ENCODE measurements at regions not wholly inside any gene's neighbourhood (a gene's known extent, or its start where the extent isn't known, plus 50 kb on each side); places are given as distances from the start of the nearest gene placed in this dataset.

DNA sequence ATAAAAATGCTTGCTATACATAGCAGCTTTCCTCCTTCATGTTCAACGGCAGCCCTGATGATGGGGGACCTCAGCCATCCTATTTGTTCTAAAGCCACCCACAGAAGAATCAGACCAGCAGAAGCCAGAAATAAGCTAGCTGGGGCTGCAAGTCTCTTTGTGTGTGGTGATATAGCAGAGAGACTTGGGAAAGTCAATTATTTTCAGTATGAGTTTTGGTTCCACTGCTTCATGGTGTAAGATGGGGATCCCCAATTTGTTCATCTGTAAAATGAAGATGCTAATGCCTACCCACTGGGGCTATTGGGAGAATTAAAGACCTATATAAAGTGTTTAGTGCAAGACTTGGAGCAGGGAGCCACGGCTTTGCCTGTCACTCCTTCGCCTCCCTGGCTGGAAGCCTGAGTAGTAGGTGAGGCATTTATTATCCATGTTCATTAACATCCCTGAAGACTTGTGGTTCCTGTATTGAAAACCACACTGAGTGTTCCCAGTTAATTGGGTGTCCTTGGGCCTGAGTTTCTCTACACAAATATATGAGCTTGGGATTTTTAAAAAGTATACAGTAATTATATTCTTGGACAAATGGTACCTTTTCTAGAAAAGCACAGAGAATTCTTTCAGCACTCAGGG, 210.1 kb upstream of the SLC24A2 start:
- DNase-seq (ENCODE audit: low spot score), result no peak

DNA sequence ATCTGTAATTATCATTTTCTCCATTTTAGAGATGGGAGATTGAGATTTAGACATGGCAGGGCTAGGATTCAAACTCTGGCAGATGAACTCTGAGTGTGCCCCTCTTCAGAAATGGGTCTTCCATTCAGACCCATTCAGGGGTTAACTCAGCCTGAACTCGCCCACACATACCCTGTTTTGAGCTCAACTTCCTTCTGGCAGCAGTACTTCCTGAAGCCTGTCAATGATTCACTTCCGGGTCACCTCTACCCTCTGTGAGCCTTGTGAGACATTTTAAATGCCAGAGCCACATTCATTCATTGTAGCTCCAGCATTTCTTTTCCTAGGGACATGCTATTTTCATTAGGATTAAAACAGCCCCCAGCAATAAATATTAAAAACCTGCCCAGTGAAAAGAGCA, 209.3 kb upstream of the SLC24A2 start:
- DNase-seq (ENCODE audit: low spot score), result no peak

DNA sequence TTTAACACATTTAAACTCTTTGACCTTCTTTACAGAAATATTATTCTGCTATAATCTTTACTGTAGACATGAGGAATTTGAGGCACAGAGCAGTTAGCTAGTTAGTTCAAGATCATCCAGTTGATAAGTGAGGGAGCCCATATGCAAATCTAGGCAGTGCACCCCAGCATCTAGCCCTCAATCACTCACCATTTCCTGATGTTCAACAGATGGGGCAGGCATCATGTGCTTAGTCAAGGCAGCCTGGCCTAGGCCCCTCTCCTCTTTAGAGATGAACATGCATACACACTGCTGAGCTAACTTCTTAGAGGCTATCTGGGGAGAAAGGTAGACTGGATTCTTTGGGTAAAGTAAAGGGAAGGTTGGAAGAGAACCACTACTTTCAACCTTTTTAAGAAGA, 206.8 kb upstream of the SLC24A2 start:
- DNase-seq (ENCODE audit: low spot score), result no peak

DNA sequence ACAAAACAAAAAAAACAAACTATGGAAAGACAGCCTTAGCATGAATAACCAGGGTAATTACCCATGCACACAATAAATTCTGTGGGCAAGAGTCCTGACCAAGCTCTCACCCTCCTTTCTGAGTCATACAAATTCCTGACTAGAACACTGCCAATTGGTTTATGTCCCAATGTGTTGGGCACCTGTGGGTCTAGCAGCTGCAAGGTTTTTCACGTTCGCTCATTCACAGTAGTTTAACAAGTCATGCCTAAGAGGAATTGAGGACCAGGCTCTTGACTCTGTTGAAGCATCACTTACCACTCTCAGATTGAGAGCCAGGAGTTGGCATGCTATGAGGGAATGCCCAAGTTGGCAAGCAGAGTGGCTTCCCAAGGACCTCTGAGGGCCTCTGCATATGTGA, 205.5 kb upstream of the SLC24A2 start:
- peak; percentile 5 for DNase-seq (ENCODE audit: low spot score)

DNA sequence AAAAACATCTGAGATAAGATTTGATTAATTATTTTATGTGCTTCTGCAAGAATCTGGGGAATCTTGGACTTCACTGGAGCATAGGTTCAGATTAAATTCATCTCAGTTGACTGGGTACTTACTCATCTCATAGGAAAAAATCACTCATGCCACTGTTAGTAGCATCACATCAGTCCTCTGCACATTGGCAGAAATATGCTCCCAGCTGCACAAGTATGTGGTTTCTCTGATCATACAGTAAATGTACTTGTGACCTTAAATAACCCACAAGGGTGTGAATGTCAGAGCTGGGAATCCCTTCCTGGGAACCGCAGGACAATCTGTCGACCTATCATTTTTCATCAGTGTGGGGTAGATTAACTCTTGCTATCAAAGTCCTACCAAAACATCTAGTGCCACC, 203.7 kb upstream of the SLC24A2 start:
- DNase-seq (ENCODE audit: low spot score), result peak; percentile 2

DNA sequence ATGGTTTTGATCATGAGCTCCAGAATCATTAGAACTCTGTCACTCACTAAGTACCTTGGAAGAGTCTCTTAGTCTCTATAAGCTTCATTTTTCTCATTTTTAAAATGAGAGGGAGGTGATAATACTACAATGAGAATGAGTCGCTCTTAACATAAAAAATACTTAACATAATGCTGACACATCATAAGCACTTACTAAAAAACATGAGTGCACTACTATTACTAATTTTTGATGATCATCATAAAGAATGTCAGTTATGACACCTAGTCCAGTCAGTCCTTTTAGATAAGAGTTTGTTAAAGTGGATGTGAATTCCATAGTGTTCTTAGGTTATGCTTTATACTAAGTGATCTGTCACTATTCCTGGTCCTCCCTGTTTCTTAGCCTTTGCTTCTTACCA, 200.4 kb upstream of the SLC24A2 start:
- DNase-seq (ENCODE audit: low spot score), result no peak

DNA sequence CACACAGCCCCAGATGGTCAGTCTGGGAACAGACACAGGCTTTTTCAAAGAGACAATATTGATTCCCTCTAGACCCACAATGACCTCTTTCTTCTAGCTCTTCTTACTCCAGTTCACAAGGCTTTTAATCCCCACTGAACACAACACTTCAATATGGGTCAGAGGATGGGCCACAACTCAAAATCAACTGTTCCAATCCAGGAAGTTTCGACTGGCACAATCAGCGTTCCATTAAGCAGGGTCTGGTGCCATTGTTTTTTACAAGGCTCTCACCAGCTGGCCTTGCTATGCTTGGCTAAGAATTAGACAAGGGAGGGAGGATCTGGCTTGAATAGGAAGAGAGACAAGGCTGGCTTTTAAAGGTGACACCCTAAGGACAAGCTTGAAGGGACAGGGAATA, 199.4 kb upstream of the SLC24A2 start:
- DNase-seq (ENCODE audit: low spot score), result peak; percentile 81

DNA sequence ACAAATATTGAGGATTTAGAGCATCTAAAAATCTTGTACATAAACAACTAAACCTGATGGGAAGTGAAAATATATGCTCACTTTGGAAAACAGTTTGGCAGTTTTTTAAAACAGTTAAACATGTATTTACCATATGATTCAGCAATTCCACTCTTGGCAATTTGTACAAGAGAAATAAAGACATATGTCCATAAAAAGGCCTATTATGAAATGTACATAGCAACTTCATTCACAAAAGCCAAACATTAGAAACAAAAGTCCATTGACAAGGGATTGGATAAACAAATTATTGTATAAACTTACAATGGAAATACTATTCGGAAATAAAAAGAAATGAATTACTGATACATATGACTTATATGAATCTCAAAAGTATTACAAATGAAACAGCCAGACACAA, 196.2 kb upstream of the SLC24A2 start:
- DNase-seq (ENCODE audit: low spot score), result no peak

DNA sequence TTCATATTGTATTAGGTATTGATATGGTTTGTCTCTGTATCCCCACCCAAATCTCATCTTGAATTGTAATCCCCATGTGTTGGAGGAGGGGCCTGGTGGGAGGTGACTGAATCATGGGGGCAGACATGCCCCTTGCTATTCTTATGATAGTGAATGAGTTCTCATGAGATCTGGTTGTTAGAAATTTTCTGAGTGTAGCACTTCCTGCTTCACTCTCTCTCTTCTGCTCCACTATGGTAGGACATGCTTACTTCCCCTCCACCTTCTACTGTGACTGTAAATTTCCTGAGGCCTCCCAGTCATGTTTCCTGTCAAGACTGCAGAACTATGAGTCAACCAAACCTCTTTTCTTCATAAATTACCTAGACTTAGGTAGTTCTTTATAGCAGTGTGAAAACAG, 187.4 kb upstream of the SLC24A2 start:
- DNase-seq (ENCODE audit: low spot score), result no peak

DNA sequence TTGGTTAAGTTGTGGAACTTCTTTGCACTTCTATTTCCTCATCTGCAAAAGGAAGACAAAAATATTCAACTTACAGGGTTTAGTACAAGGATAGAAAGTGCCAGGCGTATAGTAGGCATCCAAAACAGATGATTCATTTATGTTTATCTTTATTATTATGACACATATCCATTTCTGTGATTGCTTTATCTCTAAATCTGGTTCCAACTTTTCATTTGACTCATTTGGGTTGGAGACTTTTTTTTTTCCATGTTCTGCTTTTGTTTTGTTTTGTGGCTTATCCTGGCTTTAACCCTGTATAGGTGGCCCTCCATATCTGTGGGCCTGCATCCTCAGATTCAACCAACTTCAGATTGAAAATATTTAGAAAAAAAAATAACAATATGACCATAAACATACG, 186.7 kb upstream of the SLC24A2 start:
- DNase-seq (ENCODE audit: low spot score), result no peak

DNA sequence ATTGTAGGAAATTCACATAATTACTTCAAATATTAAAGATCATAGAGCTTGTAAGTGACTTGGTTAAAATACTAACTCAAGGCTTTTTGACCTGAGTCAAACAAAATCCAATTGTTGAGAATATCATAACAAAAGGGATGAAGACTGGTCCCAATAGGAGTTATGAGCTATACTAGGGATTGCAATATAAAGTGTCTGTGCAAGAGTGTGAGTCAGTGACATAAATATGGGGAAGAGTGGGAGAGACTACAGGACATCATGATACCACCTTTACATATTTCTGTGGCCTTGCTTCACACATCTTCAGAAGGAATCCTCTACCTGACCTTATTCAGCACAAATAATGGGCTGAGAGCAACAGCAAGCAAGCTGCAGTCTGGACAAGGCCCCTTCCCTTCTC, 180.9 kb upstream of the SLC24A2 start:
- DNase-seq (ENCODE audit: low spot score), result no peak

DNA sequence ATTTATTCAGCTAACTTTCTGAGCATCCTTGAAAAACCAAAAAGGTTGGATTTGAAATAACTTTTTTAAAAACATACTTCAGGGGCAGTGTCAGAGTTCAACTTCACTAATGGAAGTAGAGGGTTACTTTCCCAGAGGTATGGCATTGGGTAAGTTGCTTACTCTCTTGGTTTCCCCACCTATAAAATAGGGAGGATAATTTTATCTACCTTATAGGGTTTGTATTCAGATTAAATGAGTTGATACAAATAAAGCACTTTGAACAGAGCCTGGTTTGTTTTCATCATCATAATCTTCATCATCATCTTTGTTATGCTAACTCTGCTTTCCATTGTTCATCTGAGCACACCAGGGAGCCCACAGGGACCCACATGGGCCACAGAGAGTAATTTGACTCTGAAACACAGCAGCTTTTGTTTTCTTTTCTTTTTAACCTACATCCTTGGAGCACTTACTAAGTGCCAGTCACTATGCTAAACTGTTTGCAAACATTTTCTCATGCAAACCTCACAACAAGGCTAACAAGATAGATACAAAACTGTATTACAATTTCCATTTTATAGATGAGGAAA, 179.1 kb upstream of the SLC24A2 start:
- DNase-seq (ENCODE audit: low spot score), result no peak

DNA sequence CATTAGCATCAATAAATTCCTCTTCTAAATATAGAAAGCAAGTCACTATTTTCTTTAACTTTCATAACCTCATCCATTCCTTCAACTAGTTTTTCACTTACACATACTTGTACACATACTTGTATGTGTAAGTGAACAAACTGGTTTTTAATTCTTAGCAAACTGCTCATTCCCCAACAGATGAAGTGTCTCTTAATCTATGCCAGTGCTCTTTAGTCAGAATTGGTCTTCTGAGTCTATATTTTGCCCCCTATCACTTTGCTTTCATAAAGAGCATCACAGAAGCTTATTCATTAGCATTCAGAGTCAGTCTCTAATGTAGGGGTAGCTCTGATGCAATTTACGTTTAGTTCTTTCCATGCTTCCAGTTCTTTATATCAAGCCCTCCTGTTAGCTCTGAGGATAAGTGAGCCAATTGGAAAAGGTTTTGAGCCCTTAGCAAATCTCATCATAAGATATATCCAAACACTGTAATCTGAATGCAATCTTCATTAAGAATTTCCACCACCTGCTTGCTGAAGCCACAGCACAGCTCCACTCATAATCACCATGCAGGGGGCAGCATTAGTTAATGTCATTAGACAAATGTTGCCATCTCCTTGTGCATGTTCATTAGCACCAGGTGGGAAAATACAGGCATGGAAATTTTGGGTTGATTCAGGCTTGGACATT, 178.5 kb upstream of the SLC24A2 start:
- peak; percentile 6 for DNase-seq (ENCODE audit: low spot score)

DNA sequence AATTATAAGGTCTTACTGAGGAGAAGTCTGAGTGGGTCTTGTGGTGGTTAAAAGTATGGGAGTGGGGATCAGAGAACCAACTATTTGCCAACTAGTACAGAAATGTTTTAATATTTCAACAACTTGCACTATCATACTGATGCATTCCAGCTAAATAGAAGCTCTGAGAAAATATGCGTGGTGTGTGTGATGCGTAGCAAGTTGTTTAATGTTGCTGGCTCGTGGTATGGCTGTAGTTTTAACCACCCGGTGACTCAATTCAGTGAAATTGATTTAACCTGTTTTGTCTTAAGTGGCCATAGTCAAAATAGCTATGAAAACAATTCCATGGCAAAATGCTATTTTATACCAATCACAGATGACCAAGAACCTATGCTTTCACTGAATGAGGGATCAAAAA, 176.5 kb upstream of the SLC24A2 start:
- no peak for DNase-seq (ENCODE audit: low spot score)

DNA sequence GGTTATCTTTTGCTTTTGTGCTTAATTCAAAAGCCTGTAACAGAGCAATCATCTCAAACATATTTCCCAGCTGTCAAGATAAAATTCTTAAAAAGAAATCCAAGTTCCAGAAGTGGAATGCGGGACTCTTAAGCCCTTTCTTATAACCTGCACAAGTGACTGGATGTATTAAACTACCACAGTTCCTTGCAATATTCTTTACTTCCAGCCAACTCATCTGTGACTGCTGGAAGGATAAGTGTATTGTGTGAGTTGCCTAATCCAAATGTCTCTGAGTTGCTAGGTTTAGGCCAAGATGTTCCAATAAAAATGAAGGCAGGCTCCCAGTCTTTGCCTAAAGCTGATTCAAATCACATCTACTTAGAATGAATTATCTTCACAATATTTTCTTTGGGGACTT, 159.2 kb upstream of the SLC24A2 start:
- DNase-seq (ENCODE audit: low spot score), result no peak

DNA sequence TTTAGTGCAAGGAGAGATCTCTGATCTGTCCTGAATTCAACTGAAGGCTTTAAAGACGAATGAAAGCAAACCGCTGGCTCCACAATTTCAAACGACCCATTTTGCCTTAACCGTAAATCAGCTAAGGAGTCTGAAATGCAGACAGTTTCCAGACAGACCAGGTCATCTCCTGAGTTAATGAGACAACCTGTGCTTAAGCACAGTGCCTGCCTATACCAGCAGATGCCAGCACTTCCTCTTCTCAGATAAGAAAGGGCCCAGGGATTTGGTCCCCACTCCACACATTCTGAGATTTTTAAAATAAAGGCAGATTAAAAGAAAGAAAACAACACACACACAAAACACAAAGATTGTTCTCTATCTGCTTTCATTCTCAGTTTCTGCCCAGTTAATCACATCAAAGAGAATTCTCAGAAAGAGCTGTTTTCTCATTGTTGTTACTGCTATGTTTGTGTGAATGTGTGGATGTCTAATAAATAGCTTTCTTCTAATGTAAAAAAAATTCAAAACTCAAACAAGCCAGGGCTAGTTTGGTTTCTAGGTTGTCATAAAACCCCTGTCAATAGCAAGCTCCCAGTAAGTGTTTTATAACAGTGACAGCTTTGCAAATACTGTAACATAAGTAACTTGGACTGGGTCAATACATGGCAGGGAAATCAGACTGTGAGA, 157.7 kb upstream of the SLC24A2 start:
- peak; percentile 25 for DNase-seq (ENCODE audit: low spot score)

DNA sequence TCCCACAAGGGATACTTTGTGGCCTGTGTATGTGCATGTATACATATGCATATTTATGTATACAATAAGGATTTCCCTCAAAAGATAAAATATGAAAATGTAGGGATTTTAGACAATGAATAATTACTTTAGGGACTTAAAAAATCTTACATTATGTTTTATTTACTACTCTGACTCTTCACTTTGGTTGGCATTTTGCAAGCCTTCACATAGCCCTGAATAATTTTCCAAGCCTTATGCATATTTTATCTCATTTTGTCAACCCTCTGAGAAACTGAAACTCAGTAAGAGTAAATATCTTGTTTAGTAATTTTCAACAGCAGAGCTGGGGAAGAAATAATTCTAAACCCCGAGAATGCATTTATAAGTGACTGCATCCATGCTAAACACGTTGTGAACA, 153.0 kb upstream of the SLC24A2 start:
- DNase-seq (ENCODE audit: low spot score), result no peak

DNA sequence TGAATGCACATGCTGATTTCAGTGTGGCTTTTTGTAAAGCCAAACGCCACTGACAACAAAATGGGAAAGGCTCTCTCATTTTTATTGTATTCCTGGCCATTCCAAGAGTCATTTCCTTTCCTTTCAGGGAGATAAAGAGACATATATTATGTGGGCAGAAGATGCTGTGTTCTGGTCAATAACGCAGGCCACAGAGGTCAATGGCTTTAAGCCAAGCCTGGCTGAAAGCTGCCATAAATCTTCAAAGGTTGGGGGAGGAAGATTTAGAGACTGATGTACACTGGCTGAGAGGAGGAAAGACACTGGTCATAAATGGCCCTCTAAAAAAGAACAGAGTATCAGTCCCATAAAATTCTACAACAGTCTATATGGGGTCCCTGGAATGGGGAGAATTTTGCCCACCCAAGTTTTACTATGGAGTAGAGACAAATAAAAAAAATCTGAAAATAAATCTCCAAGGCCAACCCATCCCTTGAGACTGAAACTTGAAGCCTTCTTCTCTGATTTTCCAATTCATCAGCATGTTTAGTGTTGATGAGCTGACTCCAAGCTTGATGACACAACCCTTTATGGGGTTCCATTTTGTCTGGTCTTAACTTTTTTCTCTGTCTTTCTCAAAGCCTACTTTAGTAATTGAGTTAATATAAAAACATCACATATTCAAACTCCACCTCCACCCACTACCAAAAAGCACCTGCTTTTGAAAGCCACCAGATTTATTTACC, 152.1 kb upstream of the SLC24A2 start:
- no peak for DNase-seq (ENCODE audit: low spot score)

DNA sequence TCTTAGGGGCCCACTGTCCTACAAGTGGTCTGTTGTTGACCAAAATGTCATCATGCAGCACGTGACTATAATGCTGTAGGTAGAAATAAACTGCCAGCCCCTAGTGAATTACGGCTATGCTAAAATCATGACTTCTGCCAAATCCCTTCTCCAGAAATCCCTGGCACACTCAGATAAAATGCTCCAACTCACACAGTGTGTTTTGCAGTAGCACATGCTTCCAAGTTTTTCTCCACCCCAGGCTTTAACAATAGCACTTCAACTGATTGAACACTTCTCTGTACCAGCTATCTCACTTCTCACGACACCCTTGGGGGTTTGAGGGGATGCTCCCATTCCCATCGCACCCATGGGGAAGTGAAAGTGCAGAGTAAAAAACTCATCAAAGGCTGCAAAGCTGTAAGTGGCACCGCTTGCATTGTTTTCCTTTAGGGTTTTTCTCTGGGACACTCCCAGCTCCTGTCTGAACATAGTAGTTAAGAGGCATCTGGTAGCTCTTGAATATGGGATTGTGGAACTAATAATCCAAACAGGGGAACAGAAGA, 151.0 kb upstream of the SLC24A2 start:
- DNase-seq (ENCODE audit: low spot score), result no peak

DNA sequence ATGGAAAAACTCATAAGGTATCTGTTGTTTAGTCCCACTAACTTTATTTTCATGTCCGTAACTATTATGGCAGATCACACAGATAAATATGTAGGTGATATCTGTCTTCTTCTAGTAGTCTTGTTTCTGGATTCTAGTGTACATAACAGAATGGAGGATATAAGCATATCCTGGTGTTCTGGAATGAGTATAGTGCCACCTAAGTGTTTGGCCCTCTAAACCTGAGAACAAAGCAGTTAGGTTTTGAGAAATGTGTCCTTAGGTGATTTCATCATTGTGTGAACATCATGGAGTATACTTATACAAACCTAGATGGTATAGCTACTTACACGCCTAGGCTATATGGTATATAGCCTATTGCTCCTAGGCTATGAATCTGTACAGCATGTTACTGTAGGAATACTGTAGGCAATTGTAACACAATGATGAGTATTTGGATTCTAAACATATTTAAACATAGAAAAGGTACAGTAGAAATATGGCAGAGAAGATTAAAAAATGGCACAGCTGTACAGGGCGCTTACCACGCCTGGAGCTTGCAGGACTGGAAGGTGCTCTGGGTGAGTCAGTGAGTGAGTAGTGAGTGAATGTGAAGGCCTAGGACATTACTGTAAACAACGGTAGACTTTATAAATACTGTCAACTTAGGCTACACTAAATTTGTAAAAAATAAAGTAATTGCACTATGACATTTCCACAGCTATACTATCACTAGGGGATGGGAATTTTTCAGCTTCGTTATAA, 150.3 kb upstream of the SLC24A2 start:
- no peak for DNase-seq (ENCODE audit: low spot score)

DNA sequence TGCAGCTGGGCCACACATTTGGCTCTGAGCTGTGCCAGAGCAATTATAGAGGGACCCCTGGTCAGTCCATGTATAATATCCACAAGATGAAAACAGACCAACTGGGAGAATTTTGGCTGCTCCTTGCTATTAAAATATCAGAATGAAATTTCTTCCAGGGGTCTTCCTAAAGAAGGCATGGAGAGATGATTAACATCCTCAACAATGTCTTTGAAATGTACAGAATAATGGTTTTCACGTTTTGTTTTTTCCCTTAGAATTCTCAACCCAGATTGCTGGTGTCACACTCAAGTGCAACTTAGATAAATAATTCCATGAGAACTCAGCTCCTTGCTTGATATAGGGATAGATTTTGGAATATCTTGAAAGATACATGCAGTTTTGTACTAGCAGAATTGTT, 148.3 kb upstream of the SLC24A2 start:
- no peak for DNase-seq (ENCODE audit: low spot score)

DNA sequence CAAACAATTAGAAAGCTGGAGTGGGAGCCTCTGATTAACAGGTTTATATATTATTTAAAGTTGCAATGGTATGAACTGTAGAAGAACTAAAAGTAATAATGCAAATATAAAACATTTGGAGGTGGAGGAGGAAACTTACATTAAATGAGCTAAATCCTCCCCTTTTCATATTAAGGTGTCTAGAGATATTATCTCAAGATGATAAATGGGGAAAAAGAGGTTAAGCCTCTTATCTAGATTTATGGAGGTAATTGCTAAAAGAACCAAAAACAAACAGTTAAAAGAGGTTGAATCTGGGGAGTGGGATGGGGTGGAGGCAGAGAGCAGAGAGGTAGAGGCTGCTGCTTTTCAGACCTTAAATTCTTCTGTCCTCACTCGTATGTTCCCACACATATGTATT, 147.8 kb upstream of the SLC24A2 start:
- no peak for DNase-seq (ENCODE audit: low spot score)

All from cerebellar cortex (tissue), 1 donor.